HepG2 (cell line): ENCODE measurements at regions not wholly inside any gene's neighbourhood (a gene's known extent, or its start where the extent isn't known, plus 50 kb on each side); places are given as distances from the start of the nearest gene placed in this dataset.

ENCODE experiments used
- ATAC-seq: fragments of 200-7000 bp; cut with Tn5 transposase; 3 replicates; pipeline ENCODE4 v1.9.1; 2020; ENCODE audit warnings: mild to moderate bottlenecking, moderate library complexity
- BruUV-seq: library from RNA; stranded (reverse); fragments of 400-500 nt; replicated peaks from 2 replicates; lab custom pipeline; 2021; lab: Mats Ljungman, UMichigan
- CTCF ChIA-PET: fragments of 300-600 bp; formaldehyde crosslinking; extraction: SDS; loops from one replicate; lab custom pipeline; 2021; ENCODE audit warnings: low total read pairs, inconsistent platforms, low intra/inter-chr PET ratio; lab: Yijun Ruan, JAX
- POLR2A ChIA-PET: fragments of 350-600 bp; sonication (Branson Sonifier 250); formaldehyde crosslinking; loops from one replicate; lab custom pipeline; 2020; ENCODE audit warnings: antibody characterized with exemption, inconsistent platforms; lab: Yijun Ruan, JAX
- DNase-seq: peaks from one replicate; pipeline ENCODE4 v3.0.0-alpha.2; 2015; ENCODE audit warnings: low spot score
- FAIRE-seq: peaks from 3 replicates; lab custom pipeline; 2011; peaks lifted over from hg19 to GRCh38; lab: Jason Lieb, UNC
- H2AFZ ChIP-seq: one replicate; pipeline ENCODE4 v1.6.1; 2011; ENCODE audit warnings: low read length, inconsistent platforms
- H3K27ac ChIP-seq: fragments of 300-600 bp; 3 replicates; pipeline ENCODE4 v1.8.0; 2011; ENCODE audit warnings: mixed run types, mild to moderate bottlenecking, mixed read lengths, low read length, inconsistent platforms; ENCODE audit not compliant: insufficient read depth; ENCODE audit errors: extremely low read length
- H3K27me3 ChIP-seq, 2 experiments: fragments of 200-600 bp in 1 of 2; 2 replicates in 1 of 2; 3 replicates in 1 of 2; pipeline versions ENCODE4 v1.6.0 to v1.8.0; 2011; ENCODE audit warnings: low read length in 2 of 2, mild to moderate bottlenecking in 2 of 2, moderate library complexity in 2 of 2, inconsistent platforms in 1 of 2; ENCODE audit not compliant: insufficient read depth in 2 of 2, control insufficient read depth in 1 of 2
- H3K36me3 ChIP-seq, 2 experiments: fragments of 200-600 bp in 1 of 2; replicated peaks in 1 of 2; 2 replicates in 1 of 2; 3 replicates in 1 of 2; pipeline versions ENCODE4 v1.5.1 to v1.8.0; 2011; ENCODE audit warnings: low read length in 2 of 2, inconsistent platforms in 1 of 2; ENCODE audit not compliant: insufficient read depth in 2 of 2, control insufficient read depth in 1 of 2
- H3K4me1 ChIP-seq: 2 replicates; pipeline ENCODE4 v1.5.1; 2012; ENCODE audit warnings: low read length, inconsistent platforms; ENCODE audit not compliant: insufficient read depth
- H3K4me2 ChIP-seq: 2 replicates; pipeline ENCODE4 v1.6.0; 2011; ENCODE audit warnings: low read depth, low read length, inconsistent platforms
- H3K4me3 ChIP-seq, 3 experiments: fragments of 200-600 bp in 1 of 3; sonication (generic), shearing (Covaris generic) in 1 of 3; replicated peaks in 1 of 3; 2 replicates each; pipeline ENCODE4 v1.5.1; 2011 to 2016; ENCODE audit warnings: low read length in 3 of 3, inconsistent platforms in 2 of 3, low read depth in 2 of 3, mild to moderate bottlenecking in 2 of 3, control low read depth in 1 of 3, mixed read lengths in 1 of 3; ENCODE audit not compliant: insufficient read depth in 1 of 3
- H3K79me2 ChIP-seq: one replicate; pipeline ENCODE4 v1.6.1; 2011; ENCODE audit warnings: low read length, inconsistent platforms; ENCODE audit not compliant: insufficient read depth
- H3K9ac ChIP-seq: 2 replicates; pipeline ENCODE4 v1.6.0; 2011; ENCODE audit warnings: mild to moderate bottlenecking, low read depth, low read length, inconsistent platforms; ENCODE audit not compliant: insufficient read depth
- H3K9me3 ChIP-seq: 2 replicates; pipeline ENCODE4 v1.5.1; 2012; ENCODE audit warnings: mild to moderate bottlenecking, low read length
- H4K20me1 ChIP-seq: 2 replicates; pipeline ENCODE4 v1.6.0; 2011; ENCODE audit warnings: inconsistent platforms, mild to moderate bottlenecking, low read length, moderate library complexity; ENCODE audit not compliant: insufficient read depth
- CCDC6 ChIP-seq: sonication (generic); formaldehyde crosslinking; IDR thresholded peaks from 2 replicates; pipeline ENCODE4 v1.8.1; 2022; ENCODE audit warnings: mild to moderate bottlenecking, missing genetic modification reagents, moderate library complexity
- HNF4A ChIP-seq: sonication (generic); formaldehyde crosslinking; IDR thresholded peaks from 2 replicates; pipeline ENCODE4 v1.4.0; 2020; ENCODE audit warnings: missing genetic modification reagents
- KDM5A ChIP-seq: fragments of 200-600 bp; sonication (generic); IDR thresholded peaks from 2 replicates; pipeline ENCODE4 v1.7.0; 2018; ENCODE audit warnings: antibody characterized with exemption, mild to moderate bottlenecking, low read length, borderline replicate concordance
- NFKB2 ChIP-seq: sonication (generic); formaldehyde crosslinking; IDR thresholded peaks from 2 replicates; pipeline ENCODE4 v1.4.0; 2020; ENCODE audit warnings: missing genetic modification reagents, borderline replicate concordance
- NR3C1 ChIP-seq: sonication (generic); formaldehyde crosslinking; IDR thresholded peaks from 2 replicates; pipeline ENCODE4 v1.4.0; 2020; ENCODE audit warnings: missing genetic modification reagents
- PHF8 ChIP-seq: sonication (generic); formaldehyde crosslinking; IDR thresholded peaks from 2 replicates; pipeline ENCODE4 v1.5.0; 2020; ENCODE audit warnings: missing genetic modification reagents
- POLR2G ChIP-seq: fragments of 200-400 bp; formaldehyde crosslinking; IDR thresholded peaks from 2 replicates; pipeline ENCODE4 v1.6.1; 2018; ENCODE audit warnings: mild to moderate bottlenecking, low read depth, low read length, moderate library complexity
- U2AF1 ChIP-seq: fragments of 200-400 bp; formaldehyde crosslinking; optimal IDR thresholded peaks from 2 replicates; pipeline ENCODE3; 2017; ENCODE audit warnings: mild to moderate bottlenecking, low read depth, low read length
- XBP1 ChIP-seq: sonication (generic); formaldehyde crosslinking; IDR thresholded peaks from 2 replicates; pipeline ENCODE4 v1.5.0; 2020; ENCODE audit warnings: missing genetic modification reagents
- ZBTB7A ChIP-seq: sonication (generic); formaldehyde crosslinking; IDR thresholded peaks from 2 replicates; pipeline ENCODE4 v1.8.0; 2022; ENCODE audit warnings: mild to moderate bottlenecking, missing genetic modification reagents
- ZNF12 ChIP-seq: sonication (generic); formaldehyde crosslinking; IDR thresholded peaks from 2 replicates; pipeline ENCODE4 v1.5.0; 2020; ENCODE audit warnings: missing genetic modification reagents
- ZNF207 ChIP-seq: fragments of 450-650 bp; IDR thresholded peaks from 2 replicates; pipeline ENCODE4 v1.6.1; 2016; ENCODE audit warnings: antibody characterized with exemption, borderline replicate concordance
- ZNF501 ChIP-seq: sonication (generic); formaldehyde crosslinking; IDR thresholded peaks from 2 replicates; pipeline ENCODE4 v1.5.1; 2020; ENCODE audit warnings: mild to moderate bottlenecking, moderate library complexity, missing genetic modification reagents
- ZNF775 ChIP-seq: sonication (generic); formaldehyde crosslinking; IDR thresholded peaks from 2 replicates; pipeline ENCODE4 v1.4.0; 2020; ENCODE audit warnings: missing genetic modification reagents, mild to moderate bottlenecking, moderate library complexity, borderline replicate concordance
- ZNF839 ChIP-seq: sonication (generic); formaldehyde crosslinking; IDR thresholded peaks from 2 replicates; pipeline ENCODE4 v1.4.0; 2020; ENCODE audit warnings: missing genetic modification reagents, mild to moderate bottlenecking, borderline replicate concordance
- WGBS: methylation state at CpG from one replicate; pipeline ENCODE4 v1.1.6; 2017; ENCODE audit warnings: low lambda C conversion rate; 5-methylcytosine and 5-hydroxymethylcytosine counted together
- in situ Hi-C: cut with HindIII; loops from 2 replicates; pipeline ENCODE4 v1.10.0; 2017; ENCODE audit warnings: low pct_unique_long_range_greater_than_20kb; ENCODE audit not compliant: extremely low pct_ligation_motif_present
- intact Hi-C: fragments of 100-400 bp; cut with micrococcal nuclease; formaldehyde crosslinking; loops from one replicate; pipeline ENCODE4 v1.10.0; 2022; ENCODE audit not compliant: unreplicated experiment
- TF ChIP-seq, protein P1 (sequence below): sonication (generic); formaldehyde crosslinking; IDR thresholded peaks from 2 replicates; pipeline ENCODE4 v1.5.1; 2020; ENCODE audit warnings: missing genetic modification reagents, mild to moderate bottlenecking, borderline replicate concordance
- TF ChIP-seq, protein P2 (sequence below): sonication (generic); formaldehyde crosslinking; IDR thresholded peaks from 2 replicates; pipeline ENCODE4 v1.4.0; 2020; ENCODE audit warnings: missing genetic modification reagents, mild to moderate bottlenecking, borderline replicate concordance
- TF ChIP-seq, protein P3 (sequence below): sonication (generic); formaldehyde crosslinking; IDR thresholded peaks from 2 replicates; pipeline ENCODE4 v1.4.0; 2020; ENCODE audit warnings: missing genetic modification reagents; ENCODE audit errors: not compliant biosample characterization

GRCh38 chr1:216898801-216899200, 175.6 kb upstream of the ESRRG start (continued):
- TF ChIP-seq ZBTB7A (CRISPR knock-in tag) = no peak
- TF ChIP-seq, protein P1, sequence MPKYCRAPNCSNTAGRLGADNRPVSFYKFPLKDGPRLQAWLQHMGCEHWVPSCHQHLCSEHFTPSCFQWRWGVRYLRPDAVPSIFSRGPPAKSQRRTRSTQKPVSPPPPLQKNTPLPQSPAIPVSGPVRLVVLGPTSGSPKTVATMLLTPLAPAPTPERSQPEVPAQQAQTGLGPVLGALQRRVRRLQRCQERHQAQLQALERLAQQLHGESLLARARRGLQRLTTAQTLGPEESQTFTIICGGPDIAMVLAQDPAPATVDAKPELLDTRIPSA (CRISPR knock-in tag) = no peak
- TF ChIP-seq ZNF207 = no peak
- no peak for TF ChIP-seq PHF8 (CRISPR knock-in tag)
- TF ChIP-seq ZNF775 (CRISPR knock-in tag) = no peak
- no peak for TF ChIP-seq CCDC6 (CRISPR knock-in tag)

GRCh38 chr1:216896146-216896545, 172.9 kb upstream of the ESRRG start:
- Histone ChIP-seq H3K27me3 (no peaks in the 10 kb centered on the region; a peak in 1 of 5 replicates), H2AFZ (no peak overlapping the region), H3K4me1 (no peaks in the 10 kb centered on the region), H4K20me1 (no peaks in the 10 kb centered on the region), H3K36me3 (no peaks in the 10 kb centered on the region), H3K79me2 (no peaks in the 10 kb centered on the region), H3K9me3 (no peaks in the 10 kb centered on the region), H3K4me3 (no peak overlapping the region), H3K9ac (no peak overlapping the region), H3K27ac (no peak overlapping the region), H3K4me2 (no peak overlapping the region)
- in situ Hi-C loops (no loop called here), intact Hi-C loops (no loop called here)
- DNase-seq (no peak), ATAC-seq (no peak), FAIRE-seq (no peak)
- ChIA-PET POLR2A (no interaction called here), CTCF (no interaction called here)
- BruUV-seq = no TSS peak
- WGBS = 55% methylated on average over 4 of the region's 4 CpGs
- TF ChIP-seq NFKB2 (CRISPR knock-in tag) = no peak
- TF ChIP-seq HNF4A (CRISPR knock-in tag) = no peak
- TF ChIP-seq U2AF1 = no peak
- no peak for TF ChIP-seq ZNF501 (CRISPR knock-in tag)
- no peak for TF ChIP-seq NR3C1 (CRISPR knock-in tag)
- TF ChIP-seq, protein P2, sequence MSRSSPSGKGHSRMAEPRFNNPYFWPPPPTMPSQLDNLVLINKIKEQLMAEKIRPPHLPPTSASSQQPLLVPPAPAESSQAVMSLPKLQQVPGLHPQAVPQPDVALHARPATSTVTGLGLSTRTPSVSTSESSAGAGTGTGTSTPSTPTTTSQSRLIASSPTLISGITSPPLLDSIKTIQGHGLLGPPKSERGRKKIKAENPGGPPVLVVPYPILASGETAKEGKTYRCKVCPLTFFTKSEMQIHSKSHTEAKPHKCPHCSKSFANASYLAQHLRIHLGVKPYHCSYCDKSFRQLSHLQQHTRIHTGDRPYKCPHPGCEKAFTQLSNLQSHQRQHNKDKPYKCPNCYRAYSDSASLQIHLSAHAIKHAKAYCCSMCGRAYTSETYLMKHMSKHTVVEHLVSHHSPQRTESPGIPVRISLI (CRISPR knock-in tag) = no peak
- no peak for TF ChIP-seq ZNF839
- TF ChIP-seq ZNF12 (CRISPR knock-in tag) = no peak
- no peak for TF ChIP-seq XBP1
- TF ChIP-seq, protein P3, sequence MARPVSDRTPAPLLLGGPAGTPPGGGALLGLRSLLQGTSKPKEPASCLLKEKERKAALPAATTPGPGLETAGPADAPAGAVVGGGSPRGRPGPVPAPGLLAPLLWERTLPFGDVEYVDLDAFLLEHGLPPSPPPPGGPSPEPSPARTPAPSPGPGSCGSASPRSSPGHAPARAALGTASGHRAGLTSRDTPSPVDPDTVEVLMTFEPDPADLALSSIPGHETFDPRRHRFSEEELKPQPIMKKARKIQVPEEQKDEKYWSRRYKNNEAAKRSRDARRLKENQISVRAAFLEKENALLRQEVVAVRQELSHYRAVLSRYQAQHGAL (CRISPR knock-in tag) = no peak
- no peak for TF ChIP-seq KDM5A
- TF ChIP-seq POLR2G = no peak
